SKM-1 (cell line): ENCODE measurements at regions not wholly inside any gene's neighbourhood (a gene's known extent, or its start where the extent isn't known, plus 50 kb on each side); places are given as distances from the start of the nearest gene placed in this dataset.
"Not testable (repeated sequence)": the region's sequence is repeated elsewhere in the genome, so short reads cannot be mapped to it uniquely, and the experiment has no call there.

ENCODE experiments used
- DNase-seq: peaks from one replicate; lab custom pipeline; 2025; ENCODE audit not compliant: unreplicated experiment; lab: John Stamatoyannopoulos, UW

DNA sequence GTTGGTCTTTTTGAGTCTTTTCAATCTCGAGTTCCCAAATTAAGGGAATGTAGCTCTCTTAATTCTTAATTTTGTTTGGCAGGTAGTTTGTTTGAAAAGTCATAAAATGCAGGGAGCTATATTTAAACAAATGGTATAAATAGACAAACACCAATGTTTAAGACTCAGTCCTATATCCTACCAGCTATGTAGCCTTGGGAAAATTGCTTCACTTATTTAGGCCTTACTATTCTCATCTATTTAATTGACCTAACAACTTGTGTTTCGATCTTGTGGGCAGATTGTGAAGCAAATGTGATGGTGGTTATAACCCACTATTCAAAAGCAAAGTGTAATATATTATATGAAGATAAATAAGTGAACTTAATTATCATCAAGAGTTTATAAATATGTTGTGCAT lies 167.3 kb upstream of the KCTD3 start:
- DNase-seq = no peak

DNA sequence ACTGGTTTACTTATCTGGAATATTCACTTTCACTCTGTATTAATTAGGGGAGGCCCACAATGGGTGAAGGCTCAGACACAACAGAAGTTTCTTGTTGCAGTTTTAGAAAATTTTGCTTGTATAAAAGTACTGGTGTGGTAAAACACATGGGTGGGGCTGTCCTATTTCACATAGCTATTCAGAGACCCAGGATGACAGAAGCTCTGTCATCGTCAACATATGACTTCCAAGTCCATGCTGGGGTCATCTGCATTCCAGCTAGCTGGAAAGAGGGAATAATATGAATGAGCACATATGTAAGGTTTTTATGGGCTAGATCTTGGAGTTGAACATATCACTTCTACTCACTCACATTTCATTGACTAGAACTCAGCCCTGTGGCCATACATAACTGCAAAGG lies 166.4 kb upstream of the KCTD3 start:
- no peak for DNase-seq

DNA sequence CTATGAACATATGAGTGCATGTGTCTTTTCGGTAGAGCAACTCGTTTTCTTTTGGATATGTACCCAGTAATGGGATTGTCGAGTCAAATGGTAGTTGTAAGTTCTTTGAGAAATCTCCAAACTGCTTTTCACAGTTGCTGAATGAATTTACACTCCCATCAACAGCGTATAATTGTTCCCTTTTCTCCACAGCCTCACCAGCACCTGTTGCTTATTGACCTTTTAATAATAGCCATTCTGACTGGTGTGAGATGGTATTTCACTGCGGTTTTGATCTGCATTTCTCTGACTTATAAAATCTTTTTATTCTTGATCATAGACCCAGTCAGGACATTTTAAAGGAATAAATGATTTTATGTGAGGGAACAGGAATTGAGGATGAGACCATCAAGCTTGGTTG lies 165.0 kb upstream of the KCTD3 start:
- no peak for DNase-seq

DNA sequence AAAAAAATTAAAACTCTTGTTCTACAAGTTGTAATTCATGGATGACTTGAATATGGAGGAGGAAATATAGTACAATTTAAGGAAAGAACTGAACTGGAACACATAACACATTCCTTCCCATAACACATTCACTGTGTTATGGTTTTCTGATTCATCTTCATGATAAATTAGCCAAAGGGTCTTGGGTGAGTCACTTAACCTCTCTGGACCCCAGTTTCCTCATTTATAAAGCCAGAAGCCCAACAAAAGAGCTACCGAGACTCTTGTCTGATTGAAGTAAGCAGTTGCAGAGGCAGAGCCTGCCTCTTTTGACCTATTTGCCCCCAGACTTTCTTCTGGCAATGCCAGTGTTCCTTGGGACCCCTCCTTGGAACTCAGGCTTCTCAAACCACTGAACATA lies 161.9 kb upstream of the KCTD3 start:
- no peak for DNase-seq

DNA sequence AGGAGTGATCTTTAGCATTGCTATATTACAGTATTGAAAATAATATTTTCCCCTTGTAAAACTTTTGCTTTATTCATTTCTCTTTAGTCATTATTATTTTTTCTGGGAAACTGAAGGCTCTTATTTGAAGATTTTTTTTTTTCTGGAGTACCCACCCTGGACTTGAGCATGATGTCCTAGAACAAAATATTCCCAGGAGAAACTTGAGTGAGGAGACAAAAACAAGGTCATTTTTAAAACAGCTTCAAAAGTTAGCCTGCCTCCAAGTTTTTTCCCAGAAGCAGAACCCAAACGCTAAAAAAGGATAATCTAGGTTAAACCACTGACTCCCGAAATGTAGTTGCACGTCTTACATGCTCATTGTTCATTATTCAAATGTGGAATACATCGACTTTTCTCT lies 160.2 kb upstream of the KCTD3 start:
- no peak for DNase-seq

DNA sequence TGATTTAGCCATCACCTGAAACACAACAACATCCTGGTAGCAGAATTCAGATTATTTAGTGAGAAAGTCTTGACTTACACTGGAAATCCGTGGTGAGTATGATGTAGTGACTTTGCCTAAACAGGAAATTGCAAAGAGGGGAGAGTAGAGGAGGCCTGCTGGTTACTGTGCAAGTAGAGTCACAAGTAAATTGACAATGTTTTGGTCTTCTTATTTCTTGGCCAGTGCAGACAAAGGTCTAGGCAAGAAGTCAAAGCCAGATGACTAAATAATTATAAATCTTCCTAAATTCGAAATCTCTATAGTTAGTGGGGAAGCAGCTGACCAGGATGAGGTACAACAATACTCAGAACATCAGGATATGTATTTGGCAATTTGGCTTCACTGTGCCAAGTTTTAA lies 159.5 kb upstream of the KCTD3 start:
- no peak for DNase-seq

DNA sequence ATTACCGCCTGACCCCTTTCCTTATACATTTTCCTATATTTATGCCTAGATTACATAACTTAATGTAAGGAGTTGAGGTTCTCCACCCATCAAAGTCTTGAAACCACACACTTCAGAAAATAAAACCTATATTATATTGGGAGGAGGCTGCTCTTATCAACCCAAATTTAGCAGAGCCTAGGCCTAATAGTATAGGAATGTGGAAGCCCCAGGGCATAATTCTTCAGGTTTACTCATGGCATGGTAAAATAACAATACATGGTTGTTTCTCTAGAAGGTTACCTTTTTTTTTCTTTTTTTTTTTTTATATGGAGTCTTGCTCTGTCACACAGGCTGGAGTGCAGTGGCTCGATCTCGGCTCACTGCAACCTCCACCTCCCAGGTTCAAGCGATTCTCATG lies 157.6 kb upstream of the KCTD3 start:
- not testable (repeated sequence) for DNase-seq

DNA sequence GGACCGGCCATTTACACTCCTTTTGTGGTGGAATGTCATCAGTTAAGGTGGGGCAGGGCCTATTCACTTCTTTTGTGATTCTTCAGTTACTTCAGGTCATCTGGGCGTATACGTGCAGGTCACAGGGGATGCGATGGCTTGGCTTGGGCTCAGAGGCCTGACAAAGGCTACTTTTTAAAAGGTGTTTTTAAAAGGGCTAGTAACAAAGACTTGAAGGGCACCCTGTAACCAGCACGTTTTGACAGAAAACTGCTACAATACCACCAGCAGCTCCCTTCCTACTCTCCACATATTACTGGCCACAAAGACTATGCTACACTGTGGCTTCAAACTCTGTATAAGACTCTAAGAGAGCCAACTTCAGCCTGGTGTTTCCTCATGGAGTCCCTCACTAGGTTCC lies 151.6 kb upstream of the KCTD3 start:
- not testable (repeated sequence) for DNase-seq

DNA sequence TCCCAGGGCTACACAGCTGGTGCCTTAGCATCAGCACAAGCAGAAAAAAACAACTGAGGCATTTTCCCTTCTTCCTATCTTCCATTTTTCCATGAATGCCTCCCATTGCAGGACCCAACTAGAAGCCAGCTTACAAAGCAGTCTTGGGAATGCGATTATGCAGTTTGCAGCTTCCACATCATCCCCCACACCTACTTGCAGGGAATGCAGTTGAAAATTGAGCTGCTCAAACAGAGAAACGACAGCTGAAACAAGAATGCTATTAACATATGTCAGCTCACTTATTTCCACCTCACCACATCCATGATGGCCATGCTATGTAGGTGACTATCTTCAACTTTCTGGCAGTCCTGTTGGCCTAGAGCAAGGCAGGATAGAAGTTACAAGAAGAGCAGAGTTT lies 150.6 kb upstream of the KCTD3 start:
- DNase-seq = no peak

DNA sequence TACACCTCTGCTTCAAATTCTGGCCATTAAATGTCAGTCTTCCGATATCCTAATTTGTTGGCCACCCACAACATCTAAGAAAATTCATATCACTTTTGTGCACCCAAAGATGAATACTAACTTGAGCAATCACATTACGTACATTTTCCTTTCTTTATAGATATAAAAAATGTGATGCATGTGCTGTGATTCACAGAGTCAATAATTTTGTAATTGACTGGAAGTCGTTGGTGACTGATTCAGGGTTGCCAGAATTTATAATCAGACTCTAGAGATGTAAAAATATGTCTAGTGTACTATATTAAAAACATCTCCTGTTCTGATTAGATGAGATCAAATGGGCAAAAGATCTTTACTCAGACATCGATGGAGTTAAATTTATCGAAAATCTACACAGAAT lies 150.0 kb upstream of the KCTD3 start:
- no peak for DNase-seq

DNA sequence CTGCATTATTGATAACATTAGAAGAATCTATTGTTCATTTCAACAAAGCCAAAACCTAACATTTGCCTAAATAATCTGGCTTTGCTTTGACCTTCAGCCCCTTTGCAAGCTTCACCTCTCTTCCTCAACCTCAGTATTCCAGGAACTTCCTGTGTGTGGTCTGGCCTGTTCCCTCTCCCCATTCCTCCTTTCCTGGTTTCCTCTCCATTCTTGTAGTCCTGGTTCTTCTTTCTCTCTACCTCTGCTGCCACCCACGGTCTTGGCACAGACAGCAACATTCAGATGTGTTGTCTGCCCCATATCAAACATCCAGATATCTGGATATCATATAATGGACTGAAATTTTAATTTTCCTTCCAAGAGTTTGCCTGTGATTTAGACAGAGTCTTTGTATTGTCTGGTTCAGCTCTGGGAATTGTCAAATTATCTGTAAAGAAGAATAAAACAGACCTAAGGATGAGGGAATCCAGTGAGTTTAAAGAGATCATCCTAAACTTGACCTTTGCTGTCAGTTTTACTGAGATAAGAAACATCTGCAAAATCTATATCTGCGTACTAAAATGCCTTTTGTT lies 148.1 kb upstream of the KCTD3 start:
- no peak for DNase-seq

DNA sequence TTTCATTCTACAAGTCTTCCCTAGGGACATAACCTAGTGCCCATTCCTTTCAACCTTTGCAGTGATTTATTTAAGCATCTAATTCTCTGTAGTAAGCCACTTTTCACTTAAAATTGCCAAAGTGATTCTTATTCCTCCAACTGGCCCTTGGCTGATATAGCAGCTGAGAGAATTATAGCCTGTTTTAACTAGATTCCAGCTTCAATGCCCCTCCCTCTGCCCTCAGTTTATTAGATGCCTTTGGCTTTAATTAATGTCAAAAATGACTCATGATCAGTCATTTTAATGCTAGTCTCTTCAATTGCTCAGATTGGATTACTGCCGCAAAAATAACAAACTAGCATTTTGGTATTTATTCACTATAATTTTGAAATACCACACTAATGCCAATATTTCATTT lies 145.4 kb upstream of the KCTD3 start:
- DNase-seq = no peak

DNA sequence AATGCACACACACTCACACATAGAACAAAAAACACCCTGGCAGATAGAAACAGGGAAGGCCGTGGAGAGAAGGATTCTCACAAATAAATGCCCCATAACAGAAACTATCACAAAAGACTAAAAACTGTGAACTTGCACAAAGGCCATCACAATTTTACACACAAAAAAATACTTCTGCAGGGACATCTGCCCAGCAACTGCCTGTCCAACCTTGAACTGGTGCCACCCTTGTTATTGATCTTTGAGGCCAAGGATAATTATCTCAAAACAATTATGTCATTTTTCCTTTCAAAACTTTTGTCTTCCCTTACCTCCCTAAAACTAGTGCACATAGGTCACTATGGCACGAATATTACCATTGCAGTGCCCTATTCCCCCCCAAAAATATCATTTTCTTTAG lies 143.8 kb upstream of the KCTD3 start:
- no peak for DNase-seq

DNA sequence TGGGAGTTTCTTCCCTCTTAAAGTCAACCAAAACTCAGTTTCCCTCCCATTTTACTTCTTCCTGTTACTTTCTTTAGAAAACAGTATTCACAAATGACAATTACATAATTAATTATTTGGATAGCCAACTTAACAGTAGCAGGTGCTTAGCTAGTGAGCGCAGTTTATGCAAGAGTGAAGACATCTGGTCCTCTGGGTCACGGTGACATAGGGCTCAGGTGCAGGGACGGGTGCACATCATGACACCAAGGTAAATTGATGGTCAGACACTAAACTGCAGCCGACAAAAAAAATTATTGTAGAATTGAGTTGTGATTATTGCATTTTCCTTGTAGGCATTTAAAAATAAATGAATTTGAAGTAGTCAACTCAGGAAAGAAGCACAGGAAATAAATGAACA lies 142.0 kb upstream of the KCTD3 start:
- no peak for DNase-seq

DNA sequence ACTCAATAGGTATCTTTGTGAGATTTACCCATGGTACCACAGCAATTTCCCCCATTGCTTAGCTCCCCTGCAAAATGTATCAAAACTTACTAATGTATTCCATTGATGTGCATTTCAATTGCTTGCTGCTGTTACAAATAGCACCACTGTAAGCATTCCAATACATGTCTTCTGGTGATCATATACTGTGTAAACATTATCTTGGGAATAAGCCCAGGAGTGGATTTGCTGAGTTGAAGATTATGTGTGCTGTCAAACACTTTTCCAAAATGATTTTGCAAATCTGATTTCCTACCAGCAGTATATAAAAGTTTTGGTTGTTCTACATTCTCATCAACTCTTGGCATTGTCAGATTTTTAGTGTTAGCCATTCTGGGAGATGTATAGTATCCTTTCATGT lies 141.0 kb upstream of the KCTD3 start:
- no peak for DNase-seq

DNA sequence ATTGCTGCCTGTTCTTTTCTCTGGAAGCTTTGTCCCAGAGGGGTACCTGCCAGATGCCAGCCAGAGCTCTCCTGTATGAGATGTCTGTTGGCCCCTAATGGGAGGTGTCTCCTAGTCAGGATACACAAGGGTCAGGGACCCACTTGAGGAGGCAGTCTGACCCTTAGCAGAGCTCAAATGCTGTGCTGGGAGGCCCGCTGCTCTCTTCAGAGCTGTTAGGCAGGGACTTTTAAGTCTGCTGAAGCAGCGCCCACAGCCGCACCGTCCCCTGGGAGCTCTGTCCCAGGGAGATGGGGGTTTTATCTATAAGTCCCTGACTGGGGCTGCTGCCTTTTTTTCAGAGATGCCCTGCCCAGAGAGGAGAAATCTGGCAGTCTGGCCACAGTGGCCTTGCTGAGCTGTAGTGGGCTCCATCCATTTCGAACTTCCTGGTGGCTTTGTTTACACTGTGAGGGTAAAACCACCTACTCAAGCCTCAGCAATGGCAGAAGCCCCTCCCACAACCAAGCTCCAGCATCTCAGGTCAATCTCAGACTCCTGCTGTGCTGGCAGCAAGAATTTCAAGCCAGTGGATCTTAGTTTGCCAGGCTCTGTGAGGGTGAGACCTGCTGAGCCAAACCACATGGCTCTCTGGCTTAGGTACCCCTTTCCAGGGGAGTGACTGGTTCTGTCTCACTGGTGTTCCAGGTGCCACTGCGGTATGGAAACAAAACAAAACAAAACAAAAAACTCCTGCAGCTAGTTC lies 134.4 kb upstream of the KCTD3 start:
- not testable (repeated sequence) for DNase-seq

DNA sequence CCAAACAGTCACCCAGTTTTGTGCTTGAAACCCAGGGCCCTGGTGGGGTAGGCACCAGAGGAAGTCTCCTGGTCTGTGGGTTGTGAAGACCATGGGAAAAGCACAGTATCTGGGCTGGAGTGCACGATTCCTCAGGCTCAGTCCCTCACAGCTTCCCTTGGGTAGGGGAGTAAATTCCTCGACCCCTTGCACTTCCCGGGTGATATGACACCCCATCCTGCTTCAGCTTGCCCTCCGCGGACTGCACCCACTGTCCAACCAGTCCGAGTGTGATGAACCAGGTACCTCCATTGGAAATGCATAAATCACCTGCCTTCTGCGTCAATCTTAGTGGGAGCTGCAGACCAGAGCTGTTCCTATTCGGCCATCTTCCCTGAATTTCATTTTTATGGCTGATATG lies 133.9 kb upstream of the KCTD3 start:
- DNase-seq = no peak

DNA sequence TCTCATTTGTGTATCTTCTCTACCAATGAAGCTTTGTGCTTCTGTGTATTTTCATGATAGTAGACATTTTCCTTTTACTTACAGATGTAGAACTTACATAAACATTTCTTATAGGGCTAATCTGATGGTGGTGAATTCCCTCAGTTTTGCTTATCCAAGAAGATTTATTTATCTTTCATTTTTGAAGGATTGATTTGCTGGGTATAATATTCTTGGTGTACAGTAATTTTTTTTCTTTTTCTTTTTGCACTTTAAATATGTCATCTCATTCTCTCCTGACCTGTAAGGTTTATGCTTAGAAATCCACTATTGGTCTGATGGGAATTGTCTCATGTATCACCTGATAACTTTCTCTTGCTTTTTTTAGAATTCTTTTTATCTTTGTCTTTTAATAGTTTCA lies 127.6 kb upstream of the KCTD3 start:
- no peak for DNase-seq

DNA sequence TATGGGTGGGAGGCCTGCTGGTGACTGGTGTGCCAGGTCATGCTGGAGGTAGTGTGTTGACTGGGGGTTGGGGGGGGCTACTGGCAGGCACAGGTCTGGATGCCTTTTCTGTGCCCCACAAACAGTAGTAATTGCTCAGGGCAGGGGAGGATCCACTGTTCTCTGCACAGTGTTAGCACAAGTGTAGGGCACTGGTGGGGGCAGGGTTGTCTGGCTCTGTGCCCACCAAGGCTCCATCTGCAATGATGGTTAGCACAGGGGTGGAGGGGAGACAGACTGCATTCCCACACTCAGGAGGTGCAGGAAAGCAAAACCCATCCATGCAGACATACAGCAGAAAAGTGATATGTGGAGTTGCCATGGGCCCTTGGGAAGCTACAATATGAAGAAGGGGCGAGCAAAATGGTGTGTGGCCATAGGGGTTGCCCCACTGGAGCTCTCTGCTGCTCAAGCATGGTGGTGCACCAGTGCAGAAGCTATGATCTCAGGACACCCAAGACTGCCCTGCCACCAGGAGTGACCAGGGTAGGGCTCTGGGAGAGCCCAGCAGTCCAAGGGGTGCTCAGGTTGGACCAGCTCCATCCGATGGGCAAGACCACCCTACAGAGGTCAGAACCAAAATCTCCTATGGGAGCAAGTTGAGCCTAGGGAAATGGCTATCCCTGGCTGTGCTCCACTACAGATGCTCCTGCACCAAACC lies 122.2 kb upstream of the KCTD3 start:
- no peak for DNase-seq

DNA sequence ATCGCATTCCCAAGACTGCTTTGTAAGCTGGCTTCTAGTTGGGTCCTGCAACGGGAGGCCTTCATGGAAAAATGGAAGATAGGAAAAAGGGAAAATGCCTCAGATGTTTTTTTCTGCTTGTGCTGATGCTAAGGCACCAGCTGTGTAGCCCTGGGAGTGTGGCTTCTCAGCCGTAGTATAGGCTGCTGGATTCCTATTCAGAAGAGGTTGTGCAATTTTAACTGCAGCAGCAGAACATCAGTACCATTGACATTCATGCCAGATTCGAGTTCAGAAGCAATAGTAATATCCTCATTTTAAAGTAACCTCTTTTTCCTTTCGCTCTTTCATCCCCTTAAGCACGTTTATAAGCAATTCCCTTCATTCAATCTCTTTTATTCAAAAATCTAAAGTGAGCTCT lies 119.1 kb upstream of the KCTD3 start:
- DNase-seq = not testable (repeated sequence)

DNA sequence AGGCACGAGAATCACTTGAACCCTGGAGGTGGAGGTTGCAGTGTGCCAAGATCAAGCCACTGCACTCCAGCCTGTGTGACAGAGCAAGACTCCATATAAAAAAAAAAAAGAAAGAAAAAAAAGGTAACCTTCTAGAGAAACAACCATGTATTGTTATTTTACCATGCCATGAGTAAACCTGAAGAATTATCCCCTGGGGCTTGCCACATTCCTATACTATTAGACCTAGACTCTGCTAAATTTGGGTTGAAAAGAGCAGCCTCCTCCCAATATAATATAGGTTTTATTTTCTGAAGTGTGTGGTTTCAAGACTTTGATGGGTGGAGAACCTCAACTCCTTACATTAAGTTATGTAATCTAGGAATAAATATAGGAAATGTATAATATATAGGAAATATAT lies 118.0 kb upstream of the KCTD3 start:
- DNase-seq = not testable (repeated sequence)

DNA sequence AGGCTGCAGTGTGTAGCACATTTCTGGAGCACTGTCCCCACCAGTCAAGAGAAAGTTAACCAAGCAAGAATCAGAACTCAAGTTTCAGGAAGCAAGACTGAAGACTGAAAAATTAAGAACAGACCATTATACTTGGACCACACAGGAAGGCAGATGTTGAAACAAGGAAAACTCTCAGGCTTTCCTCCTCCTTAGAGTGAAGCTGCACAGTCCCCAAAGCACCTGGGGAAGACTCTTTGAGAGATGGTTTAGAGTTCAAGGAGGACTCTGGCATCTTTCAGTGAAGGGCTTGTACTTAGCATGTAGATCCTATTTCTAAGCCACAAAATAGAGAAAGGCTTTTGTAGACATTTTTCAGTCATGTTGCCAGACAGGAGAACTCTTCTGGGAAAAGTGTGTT lies 113.7 kb upstream of the KCTD3 start:
- DNase-seq = no peak

DNA sequence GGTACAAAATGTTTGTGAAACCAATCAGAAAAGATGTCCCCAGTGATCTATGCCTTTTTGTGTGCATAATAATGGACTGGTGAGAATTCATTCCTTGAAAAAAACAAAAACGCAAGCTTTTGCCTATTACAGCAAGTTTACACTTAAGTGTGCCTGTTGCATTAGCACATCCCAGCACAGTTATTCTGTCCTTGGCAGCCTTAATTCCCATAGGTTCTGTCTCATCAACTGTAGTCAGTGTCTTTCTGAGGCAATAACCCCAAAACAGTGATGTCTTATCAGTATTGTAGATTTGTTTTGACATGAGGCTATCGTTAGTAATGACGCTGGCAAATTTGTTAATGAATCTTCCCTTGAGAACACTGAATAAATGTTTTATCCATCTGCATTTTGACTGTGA lies 109.9 kb upstream of the KCTD3 start:
- no peak for DNase-seq
